Hematopoietic multipotent progenitor cell treated with erythropoietin and hydrocortisone succinate and interleukin-3 and kit ligand, for 6 days (in vitro differentiated cells): ENCODE measurements at regions not wholly inside any gene's neighbourhood (a gene's known extent, or its start where the extent isn't known, plus 50 kb on each side); places are given as distances from the start of the nearest gene placed in this dataset.

Experiments used
- DNase-seq: peaks from one replicate; pipeline ENCODE4 v3.0.0-alpha.2; 2015

DNA sequence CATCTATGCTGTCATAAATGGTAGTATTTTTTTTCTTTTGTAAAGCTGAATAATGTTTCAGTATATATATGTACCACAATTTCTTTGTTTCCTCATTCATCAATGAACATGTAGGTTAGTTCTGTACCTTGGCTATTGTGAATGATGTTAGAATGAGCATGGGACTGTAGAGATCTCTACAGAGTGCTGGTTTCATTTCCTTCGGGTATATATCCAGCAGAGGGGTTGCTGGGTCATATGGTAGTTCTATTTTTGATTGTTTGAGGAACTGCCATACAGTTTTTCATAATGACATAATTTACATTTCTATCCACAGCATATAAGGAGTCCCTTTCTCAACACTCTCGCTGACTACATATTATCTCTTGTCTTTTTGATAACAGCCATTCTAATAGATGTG is 243.5 kb downstream of the CDH7 start:
- no peak for DNase-seq

DNA sequence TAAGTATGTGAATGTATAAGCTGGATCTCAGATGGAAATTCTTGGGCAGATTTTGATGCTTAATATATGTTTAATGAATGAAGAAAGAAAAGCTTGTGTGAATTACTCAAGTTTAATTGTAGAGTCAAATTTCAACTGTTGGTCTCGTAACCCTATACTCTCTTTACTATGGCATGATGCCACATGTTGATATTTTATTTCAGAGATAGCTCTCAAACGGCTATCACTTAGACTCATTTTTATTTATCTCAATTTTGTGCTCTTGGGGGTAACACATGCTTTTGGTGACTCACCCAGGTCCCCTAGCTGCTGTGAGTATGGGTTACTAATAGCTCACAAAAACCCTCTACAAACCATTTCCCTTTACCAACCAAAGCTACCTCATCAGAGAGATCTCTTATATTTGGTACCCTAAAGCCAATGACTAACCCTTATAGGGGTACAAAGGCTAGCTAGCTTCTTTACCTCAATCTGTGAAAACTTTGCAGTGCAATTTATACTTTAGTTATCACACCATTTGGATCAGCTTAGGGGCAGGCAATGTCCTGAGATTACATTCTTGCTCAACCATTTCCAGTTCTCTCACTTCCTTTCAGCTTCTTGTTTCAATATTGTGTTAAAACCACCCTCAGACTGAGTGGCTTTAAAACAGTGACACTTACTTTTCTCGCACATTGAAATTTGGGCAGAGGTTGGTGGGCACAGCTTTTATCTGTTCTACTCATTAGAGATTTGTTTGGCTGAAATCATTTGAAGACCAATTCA is 240.3 kb downstream of the CDH7 start:
- no peak for DNase-seq

DNA sequence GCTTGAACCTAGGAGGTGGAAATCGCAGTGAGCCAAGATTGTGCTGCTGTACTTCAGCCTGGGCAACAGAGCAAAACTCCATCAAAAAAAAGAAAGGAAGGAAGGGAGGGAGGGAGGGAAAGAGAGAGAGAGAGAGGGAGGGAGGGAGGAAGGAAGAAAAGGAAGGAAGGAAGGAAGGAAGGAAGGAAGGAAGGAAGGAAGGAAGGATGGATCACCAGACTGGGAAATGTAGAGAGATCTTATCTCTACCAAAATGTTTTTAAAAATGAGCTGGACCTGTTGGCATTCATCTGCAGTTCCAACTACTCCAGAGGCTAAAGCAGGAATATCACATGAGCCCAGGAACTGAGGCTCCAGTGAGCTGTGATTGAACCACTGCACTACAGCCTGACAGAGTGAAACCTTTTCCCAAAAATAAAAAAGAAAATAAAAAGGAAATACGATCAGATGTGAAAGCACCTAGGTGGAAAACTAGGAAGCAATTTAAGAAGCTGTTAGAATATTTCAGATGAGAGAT is 239.4 kb downstream of the CDH7 start:
- no peak for DNase-seq

DNA sequence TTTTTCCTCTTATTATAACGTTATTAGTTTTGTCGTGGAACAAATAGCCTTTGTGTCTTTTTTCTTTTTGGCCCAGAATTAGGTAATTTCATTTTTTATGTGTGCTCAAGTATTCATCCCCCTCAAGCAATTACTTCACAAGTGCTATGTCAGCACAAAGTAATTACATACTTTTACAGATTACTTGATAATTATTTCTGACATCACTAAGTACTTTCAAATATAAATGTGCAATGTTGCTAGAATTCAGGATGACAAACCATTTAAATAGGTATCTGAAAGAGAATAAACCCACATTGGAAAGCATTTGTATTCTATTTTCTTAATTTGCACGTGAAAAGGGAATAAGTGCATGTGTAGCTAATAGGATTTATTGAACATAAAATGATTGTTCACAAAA is 238.2 kb downstream of the CDH7 start:
- no peak for DNase-seq

DNA sequence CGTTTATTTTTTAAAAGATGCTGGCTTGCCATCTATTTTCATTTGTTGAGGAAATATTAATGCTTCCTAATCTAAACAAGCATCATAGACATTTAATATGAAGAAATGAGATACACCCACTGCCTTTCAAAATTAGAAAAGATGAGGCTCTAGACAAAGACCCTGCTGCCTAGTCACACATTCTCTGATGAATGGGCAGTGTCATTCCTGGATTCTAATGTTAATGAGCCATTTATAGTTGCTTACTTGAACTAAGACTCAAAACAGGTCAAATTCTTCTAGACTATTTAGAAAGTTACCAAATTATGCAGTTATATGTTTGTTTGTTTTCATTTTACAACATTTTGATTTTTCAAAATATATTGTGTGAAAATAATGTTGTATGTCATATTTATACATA is 237.6 kb downstream of the CDH7 start:
- no peak for DNase-seq

DNA sequence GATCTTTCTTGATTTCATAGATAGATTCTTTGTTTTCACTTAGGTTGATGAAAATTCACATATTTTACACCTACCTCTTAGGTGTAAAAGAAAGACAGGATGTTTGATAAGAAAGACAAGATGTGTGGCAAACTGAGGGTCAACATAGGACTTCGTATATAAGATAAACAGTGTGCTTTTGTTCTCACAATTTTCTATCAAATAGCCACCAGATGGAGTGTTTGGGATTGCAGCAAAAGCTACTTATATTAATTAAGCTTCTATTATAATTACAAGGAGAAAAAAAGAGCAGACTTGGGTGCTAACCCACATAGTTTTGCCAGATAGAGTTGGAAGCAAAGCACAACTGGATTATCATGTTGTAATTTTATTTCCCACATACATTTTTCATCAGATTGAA is 232.9 kb downstream of the CDH7 start:
- peak; percentile 3 for DNase-seq

DNA sequence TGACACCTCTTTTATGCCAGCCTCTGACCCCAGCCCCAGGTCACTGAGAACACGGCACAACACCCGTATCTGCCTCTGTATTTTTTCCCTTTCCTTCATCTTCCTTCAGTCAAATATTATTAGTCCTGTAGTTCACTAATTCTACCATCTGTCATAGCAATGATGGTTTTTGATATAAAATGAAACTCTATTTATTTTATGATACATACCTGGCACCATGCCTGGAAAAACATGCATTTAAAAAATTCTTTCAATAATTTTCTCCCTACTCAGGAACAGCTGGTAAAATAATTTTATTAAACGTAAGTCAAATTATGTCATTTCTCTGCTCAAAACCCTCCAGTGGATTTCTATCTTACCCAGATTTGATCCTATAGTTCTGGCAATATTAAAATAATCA is 224.7 kb downstream of the CDH7 start:
- no peak for DNase-seq

DNA sequence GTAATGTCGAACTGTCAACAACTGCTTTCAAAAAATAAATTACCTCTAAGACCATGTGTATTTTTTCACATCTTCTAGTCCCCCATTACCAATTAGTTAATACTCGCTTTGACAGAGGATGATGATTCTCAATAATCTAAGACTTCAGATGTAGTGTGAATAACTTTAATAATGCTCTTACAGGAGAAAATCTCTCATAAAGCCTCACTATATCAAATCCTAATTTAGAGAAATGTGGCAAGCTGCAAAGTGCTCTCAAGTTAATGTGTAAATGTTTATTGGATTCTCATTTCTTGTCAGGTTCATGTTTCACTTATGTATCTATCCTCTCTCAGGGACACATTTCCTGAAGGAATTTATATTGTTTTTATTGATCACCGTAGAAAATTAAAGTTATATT is 223.9 kb downstream of the CDH7 start:
- no peak for DNase-seq

DNA sequence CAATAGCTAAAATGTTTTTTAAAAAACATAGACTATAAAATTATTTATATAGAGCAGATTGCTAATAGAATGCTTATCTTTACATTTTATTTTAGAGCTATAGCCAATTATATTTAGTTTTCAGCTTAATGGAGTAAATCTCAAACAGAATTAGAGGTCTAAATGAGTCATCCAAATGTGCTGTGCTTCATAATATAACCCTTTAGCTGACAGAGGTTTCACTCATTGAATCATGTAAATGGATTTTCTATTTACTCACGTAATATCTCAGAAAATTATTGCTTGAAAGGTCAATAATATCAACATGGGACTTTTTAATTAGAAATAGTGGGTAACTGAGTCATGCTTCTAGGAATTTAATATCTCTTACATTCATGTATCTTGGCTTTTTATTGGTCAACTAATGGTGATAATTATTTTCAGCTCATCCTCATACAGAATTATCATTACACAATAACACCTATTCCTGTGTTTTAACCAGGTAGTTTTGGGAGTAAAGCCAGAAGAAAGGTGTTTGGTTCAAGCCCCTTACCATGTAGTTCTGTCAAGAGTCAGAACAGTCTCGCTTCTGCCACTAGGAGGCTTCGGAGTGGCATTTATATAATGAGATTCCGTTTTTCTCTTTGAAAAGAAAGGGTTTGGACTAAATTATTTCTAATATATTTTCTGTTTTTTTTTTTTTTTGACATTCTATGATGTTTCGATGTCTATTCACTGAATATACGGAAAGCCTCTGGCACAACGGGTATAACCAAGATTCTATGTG is 217.6 kb downstream of the CDH7 start:
- peak; percentile 3 for DNase-seq

DNA sequence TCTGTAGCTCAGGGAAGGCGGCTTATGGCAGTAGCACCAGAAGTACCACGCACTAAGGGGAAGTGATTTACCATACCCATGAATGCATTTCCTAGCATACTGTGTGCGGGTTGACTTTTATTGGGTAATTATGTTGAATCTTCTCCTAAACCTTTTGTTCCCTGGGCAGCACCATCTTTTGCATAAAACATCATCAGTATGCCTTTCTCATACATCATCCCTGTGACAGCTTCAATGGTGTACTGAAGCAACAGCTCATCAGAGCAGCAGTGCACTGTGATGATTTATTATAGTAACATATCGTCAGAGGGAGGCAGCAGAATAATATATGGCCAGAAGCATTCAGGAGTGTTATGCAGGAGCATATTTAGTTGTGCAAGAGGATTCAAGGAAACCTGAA is 204.9 kb downstream of the CDH7 start:
- DNase-seq, result no peak

DNA sequence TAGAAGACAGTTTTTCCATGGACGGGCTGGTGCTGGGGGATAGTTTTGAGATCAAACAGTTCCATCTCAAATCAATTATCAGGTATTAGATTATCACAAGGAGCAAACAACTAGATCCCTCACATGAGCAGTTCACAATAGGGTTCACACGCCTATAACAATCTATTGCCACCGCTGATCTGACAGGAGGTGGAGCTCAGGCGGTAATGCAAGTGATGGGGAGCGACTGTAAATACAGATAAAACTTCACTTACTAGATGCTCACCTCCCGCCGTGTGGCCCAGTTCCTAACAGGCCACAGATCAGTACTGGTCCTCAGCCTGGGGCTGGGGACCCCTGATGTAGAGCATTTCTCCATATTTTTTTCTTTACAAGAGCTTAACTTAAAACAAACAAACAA is 203.6 kb downstream of the CDH7 start:
- DNase-seq, result no peak

DNA sequence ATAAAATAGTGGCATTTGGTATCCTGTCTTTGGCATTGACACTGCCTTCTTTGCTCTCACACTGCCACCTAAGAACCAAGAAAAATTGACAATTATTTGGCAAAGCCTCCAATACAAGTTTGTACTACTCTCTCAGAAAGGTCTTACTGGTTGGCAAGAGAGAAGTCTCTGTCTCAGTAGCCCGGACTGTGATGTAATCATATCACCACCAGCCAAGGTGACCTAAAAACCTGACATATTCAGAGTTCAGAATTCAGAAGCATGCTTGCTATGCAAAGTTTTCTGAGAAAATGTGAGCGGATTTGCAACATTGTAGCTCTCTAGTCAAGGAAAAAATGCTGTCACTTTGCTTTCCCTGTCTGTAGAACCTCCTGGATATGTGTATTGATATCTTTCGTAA is 196.0 kb downstream of the CDH7 start:
- no peak for DNase-seq

DNA sequence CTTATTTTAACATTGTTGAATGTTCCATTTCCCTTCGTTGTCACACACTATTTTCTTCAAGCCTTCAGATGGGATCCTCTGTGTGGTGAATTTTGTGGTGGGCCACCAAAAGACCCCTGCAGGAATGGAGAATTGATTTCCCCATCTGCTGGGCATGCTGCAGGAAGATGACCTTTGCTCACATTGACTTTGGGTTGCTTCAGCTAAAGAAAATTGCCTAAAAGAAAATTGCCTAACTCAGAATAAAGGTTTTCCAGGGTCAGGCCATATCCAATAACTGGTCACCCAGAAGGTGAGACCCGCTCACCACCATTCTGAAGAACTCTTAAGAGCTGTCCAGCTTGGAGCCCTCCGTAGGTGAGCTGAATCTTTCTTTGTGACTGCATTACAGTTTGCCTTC is 192.5 kb downstream of the CDH7 start:
- no peak for DNase-seq

DNA sequence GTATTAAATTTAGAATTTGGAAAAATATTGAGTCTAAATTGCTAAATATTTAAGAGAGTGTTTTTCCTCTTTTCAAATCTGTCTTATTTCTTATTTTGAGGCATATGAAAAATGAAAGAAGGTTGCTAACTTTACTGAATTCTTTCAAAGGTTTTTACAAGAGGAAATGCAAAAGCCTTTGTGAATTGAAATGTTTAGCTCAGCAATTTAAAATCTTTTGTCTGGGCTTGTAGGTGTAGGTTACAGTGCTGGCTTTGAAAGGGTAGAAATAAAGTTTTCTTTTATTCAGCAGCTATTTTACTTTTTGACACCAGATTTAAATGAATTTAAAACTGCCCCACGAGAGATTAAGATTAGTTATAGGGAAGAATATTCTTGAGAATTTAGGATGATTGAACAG is 192.0 kb downstream of the CDH7 start:
- no peak for DNase-seq

DNA sequence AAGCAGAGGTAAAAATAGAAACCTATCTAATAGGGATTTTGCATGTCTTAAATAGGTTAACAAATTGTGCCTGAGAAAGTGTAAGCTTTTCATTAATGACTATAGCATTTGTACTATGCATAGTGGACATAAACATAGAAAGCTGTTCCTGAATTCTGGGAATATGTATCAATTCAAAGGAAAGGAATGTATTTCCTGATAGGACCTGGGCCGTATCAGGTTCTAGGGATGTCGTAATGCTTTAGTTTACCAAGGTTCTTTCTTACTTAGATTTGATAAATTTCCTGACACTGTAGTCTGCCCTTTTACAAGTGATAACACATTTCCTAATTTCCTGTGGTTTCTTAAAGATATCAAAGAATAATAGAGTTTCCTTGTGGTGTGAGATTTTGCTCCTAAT is 191.3 kb downstream of the CDH7 start:
- DNase-seq, result no peak

DNA sequence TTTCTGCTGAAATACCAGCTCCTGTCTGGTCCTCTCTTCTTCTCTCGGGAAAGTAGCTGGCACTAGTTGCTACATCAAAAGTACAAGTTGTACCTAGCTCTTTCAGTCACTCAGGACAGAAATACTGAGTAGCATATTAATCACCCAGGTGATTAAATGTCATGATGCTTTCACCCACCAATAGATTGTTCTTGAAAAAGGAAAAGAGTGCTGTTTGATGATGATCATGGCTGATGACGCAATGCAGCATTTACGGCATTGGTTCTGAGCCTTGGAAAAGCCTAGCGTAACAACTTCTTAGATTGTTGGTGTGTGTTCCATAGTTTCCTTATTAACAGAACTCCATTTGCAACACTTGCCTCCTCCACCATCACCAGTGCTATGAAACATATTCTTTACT is 190.7 kb downstream of the CDH7 start:
- DNase-seq, result no peak
